SJSA1 (cell line): ENCODE measurements at regions not wholly inside any gene's neighbourhood (a gene's known extent, or its start where the extent isn't known, plus 50 kb on each side); places are given as distances from the start of the nearest gene placed in this dataset.
"Not testable (repeated sequence)": the region's sequence is repeated elsewhere in the genome, so short reads cannot be mapped to it uniquely, and the experiment has no call there.

ENCODE experiments used
- DNase-seq, 2 experiments: peaks; one replicate each; pipeline ENCODE4 v3.0.0-alpha.2; 2015 to 2020; ENCODE audit warnings: low spot score in 2 of 2, low read depth in 1 of 2
- H3K27ac ChIP-seq: fragments of 250-450 bp; sonication (Bioruptor Pico); 2 replicates; pipeline ENCODE4 v1.5.1; 2020; ENCODE audit warnings: mild to moderate bottlenecking, moderate library complexity
- H3K27me3 ChIP-seq: fragments of 250-450 bp; sonication (Bioruptor Pico); replicated peaks from 2 replicates; pipeline ENCODE4 v1.5.1; 2020; ENCODE audit warnings: mild to moderate bottlenecking, moderate library complexity
- H3K36me3 ChIP-seq: fragments of 250-450 bp; sonication (Bioruptor Pico); 2 replicates; pipeline ENCODE4 v1.5.1; 2020; ENCODE audit warnings: mild to moderate bottlenecking
- H3K4me1 ChIP-seq: fragments of 250-450 bp; sonication (Bioruptor Pico); replicated peaks from 2 replicates; pipeline ENCODE4 v1.6.1; 2021; ENCODE audit warnings: mild to moderate bottlenecking
- H3K4me3 ChIP-seq: fragments of 250-450 bp; sonication (Bioruptor Pico); 2 replicates; pipeline ENCODE4 v1.5.1; 2020; ENCODE audit warnings: mild to moderate bottlenecking
- H3K9me3 ChIP-seq: fragments of 250-450 bp; sonication (Bioruptor Pico); replicated peaks from 2 replicates; pipeline ENCODE4 v1.5.1; 2020; ENCODE audit warnings: mild to moderate bottlenecking

DNA sequence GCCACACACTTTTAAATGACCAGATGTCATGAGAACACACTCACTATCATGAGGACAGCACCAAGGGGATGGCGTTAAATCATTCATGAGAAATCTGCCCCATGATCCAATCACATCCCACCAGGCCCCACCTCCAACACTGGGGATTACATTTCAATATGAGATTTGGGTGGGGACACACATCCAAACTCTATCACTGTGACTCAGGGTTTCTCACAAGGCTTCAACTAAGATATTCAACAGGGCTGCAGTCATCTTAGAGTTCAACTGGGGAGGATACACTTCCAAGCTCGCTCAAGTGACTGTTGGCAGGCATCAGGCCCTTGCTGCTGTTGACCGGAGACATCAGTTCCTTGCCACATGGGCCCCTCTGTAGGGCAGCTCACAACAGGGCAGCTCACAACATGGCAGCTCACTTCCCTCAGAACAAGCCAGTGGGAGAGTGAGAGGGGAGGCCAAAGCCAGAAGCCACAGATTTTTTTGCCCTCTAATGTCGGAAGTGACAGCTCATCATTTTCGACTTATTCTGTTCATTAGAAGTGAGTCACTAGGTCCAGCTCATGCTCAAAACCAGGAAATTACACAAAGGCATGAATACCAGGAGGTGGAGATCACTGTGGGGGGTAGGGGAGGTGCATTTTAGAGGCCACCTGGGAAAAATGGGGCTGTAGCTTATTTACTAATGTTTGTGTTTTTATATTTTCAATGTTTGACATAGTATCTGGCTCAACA, 50.8 kb upstream of the PTHLH start:
- Histone ChIP-seq H3K27ac (peak overlapping the region; percentile 94), H3K4me3 (no peak overlapping the region), H3K27me3 (no peaks in the 10 kb centered on the region), H3K4me1 (peaks cover 29% of the 10 kb centered on the region), H3K9me3 (no peaks in the 10 kb centered on the region), H3K36me3 (no peaks in the 10 kb centered on the region)
- peak; percentile 76 to 85 for DNase-seq

DNA sequence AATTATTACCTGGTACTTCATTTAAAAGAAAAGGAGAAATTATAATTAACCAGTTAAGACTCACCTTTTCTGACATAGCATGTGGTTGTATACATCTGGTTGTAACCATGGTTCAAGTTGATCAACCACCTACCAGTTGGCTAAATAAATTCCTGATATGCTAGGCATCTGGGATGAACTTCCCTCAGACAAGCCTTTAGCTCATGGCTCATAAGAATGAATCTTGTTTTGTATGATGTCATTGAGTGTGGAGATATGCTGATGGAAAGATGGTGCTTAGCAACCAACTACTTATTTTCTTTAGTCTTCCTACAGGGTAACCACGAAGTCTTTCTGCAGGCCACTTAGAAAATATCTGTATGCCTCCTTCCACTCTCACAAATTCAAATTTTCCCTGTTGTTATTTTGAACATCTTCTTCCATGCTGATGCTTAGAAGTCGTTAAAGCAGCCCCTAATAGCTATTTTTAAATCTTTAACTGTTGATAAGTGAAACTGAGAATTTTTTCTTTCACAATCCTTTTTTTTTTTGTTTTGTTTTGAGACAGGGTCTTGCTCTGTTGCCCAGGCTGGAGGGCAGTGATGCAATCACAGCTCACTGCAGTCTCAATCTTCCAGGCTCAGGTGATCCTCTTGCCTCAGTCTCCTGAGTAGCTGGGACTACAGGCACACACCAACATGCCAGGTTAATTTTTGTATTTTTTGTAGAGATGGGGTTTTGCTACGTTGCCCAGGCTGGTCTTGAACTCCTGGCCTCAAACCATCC, 51.9 kb upstream of the PTHLH start:
- Histone ChIP-seq H3K4me1 (peaks cover 29% of the 10 kb centered on the region), H3K27me3 (no peaks in the 10 kb centered on the region), H3K36me3 (no peaks in the 10 kb centered on the region), H3K27ac (peak overlapping the region; percentile 94), H3K4me3 (no peak overlapping the region), H3K9me3 (no peaks in the 10 kb centered on the region)
- peak in 1 of 2 experiments; percentile 31 for DNase-seq

DNA sequence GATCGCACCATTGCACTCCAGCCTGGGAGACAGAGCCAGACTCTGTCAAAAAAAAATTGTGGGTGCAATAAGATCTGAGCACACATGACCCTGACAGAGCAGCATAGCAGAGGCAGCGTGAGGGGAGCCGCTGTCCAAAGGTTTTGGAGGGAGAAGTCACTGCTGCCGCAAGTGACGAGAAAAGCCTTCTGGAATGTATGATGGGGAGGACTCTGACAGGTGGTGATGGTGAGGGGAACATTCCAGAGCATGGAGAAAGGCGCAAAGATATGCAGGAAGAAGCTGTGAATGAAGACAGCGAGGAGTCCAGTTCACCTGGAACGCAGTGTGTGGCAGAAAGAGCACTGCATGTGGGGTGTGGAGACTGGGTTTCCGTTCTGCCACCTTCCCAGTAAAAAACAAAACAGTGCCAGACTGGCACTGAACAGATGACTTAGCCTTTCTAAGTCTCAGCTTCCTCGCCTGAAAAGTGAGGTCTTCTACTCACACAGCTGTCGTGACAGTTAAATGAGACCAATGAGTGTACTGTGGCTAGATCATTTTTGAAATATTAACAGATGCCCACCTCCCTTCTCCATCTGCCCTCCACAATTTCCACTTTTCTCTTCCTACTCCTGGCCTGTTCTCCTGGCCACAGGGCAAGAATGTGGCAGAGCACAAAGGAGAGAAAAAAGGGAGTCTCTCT, 53.4 kb upstream of the PTHLH start:
- Histone ChIP-seq H3K27me3 (no peaks in the 10 kb centered on the region), H3K4me1 (peaks cover 29% of the 10 kb centered on the region), H3K9me3 (no peaks in the 10 kb centered on the region), H3K27ac (peak overlapping the region; percentile 13; the same call in 1 of the 2 replicates), H3K4me3 (no peak overlapping the region), H3K36me3 (no peaks in the 10 kb centered on the region)
- no peak for DNase-seq

DNA sequence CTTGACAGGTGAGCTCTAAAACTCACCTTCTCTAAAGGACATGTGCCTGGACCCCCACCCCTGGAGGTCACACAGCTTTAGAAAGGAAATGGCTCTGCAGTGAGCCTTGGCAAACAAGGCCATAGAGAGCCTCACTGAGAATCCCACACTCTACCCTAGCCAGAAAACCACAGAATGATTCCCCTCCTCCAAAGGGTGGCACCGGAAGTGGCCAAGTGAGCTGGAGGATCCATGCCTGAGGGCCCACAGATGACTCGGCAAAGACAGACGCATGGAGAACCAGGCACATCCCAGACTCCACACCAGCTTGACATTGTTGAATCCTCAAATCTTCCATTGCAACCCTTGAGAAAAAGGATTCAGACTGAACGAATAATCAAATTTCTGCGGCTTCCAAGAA, 54.2 kb upstream of the PTHLH start:
- DNase-seq = peak; percentile 44 to 56
- Histone ChIP-seq H3K4me1 (peaks cover 29% of the 10 kb centered on the region), H3K4me3 (no peak overlapping the region), H3K27me3 (no peaks in the 10 kb centered on the region), H3K36me3 (no peaks in the 10 kb centered on the region), H3K27ac (peak overlapping the region; percentile 13; the same call in 1 of the 2 replicates), H3K9me3 (no peaks in the 10 kb centered on the region)

DNA sequence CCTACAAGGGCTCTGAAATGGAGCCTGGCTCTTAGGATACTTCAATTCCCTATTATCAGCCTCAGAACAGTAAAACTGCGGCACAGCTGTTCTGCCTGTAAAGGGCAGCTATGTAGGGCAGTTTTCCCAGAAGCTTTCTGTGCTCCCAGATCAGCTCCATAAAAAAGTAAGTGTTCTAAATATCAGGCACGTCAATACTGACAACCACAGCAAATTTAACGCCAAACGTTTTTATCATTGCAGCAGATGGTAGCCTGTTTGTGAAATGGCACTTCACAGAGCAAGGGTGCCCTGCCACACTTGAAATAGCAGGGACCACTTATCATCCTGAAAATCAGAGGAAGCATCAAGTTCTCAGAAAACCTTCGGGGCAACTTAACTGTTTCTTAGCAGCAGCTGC, 54.8 kb upstream of the PTHLH start:
- Histone ChIP-seq H3K4me1 (peaks cover 30% of the 10 kb centered on the region), H3K27ac (no peak overlapping the region)

DNA sequence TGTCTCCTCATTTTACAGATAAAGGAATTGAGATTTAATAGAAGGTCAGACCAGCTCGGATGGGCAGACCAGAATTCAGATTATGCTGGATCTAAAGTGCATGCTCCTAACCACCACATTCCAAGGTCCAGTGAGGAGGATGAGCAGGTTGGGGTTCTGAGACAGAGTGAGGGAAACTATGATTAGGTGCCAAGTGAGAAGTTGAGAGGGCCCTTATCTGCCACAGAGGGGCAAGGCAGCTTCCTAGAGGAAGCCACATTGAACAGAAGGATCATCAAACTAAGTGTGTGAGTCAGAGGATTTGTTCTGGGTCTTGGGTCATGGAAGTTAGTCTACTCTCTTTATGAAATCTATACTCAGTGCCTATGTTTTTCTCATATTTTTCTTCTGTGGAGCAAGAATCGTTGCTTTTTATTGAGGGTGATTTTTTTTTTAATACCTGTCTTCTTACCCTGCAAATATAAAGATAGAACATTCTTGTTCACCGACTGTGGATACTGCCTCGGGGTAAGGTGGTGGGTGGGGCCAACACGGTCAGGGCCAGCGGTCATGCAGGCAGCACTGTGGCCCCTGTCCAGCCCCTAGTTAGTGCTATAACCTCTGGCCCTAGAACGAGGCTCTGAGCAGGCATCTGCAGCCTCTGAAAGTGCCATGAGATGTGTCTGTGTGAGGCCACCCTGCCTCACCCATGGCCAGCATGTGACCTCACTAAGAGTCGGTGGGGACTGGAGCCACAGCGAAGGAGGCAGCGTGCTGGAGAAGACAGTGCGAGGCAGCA, 55.6 kb upstream of the PTHLH start:
- Histone ChIP-seq H3K4me3 (no peak overlapping the region), H3K36me3 (no peaks in the 10 kb centered on the region), H3K4me1 (peaks cover 33% of the 10 kb centered on the region), H3K9me3 (no peaks in the 10 kb centered on the region), H3K27ac (no peak overlapping the region), H3K27me3 (no peaks in the 10 kb centered on the region)
- DNase-seq = no peak

More for the DNA sequence above, 54.8 kb upstream of the PTHLH start:
- Histone ChIP-seq H3K36me3 (no peaks in the 10 kb centered on the region), H3K9me3 (no peaks in the 10 kb centered on the region), H3K27me3 (no peaks in the 10 kb centered on the region), H3K4me3 (no peak overlapping the region)
- no peak for DNase-seq

DNA sequence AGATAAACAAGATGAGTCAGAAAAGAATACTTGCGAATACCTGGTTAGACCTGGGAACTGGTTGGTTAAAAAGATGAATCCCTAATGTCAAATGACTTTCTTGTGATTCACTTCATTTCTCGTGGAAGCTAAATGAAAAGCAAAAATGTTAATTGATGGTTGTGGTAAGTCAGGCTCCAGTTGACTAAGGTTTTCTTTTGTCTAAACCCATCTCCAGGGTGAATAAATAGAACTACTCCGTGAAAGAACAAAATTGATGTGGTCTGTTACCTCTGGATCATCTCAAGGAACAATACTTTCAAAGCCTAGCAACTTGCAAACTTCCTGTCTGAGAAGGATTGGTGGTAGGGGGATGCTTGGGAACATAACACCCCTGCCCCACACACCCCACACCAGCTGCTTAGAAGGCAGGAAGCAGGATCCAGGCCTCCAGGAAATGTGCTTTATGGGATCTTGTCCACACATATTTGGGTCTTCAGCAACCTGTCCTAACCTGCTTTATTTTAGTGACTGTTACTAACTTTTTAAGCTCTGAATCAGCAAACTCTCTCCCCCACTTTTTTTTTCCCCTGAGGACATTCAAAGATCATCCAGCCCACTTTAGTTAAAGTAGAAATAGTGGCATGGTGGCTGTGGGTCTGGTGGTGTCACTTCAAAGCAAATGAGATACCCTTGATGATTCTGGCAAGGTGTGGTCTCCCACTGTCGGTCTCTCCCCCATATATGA, 60.4 kb upstream of the PTHLH start:
- Histone ChIP-seq H3K4me3 (no peak overlapping the region), H3K9me3 (no peaks in the 10 kb centered on the region), H3K4me1 (peaks cover 29% of the 10 kb centered on the region), H3K27me3 (no peaks in the 10 kb centered on the region), H3K36me3 (no peaks in the 10 kb centered on the region), H3K27ac (peak overlapping the region; percentile 56)
- DNase-seq = peak in 1 of 2 experiments; percentile 36

DNA sequence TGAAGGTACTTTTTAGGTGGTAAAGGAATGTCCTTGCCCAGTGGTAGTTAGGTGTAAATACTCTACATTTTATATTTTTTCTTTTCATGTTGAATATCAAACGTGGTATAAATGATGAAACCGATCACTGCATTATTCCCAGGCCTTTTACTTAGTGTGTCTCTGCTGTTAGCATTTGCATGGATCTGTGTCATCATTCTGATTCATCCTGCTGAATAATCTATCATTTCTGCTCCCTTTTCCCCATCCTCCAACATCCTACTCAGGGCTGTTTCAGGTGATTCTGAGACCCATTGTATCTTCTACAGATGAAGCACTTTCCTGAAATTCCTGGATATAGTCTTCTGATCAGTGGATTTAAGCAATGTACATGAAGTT, 61.0 kb upstream of the PTHLH start:
- Histone ChIP-seq H3K27me3 (no peaks in the 10 kb centered on the region), H3K9me3 (no peaks in the 10 kb centered on the region), H3K36me3 (no peaks in the 10 kb centered on the region), H3K27ac (peak overlapping the region; percentile 56), H3K4me3 (no peak overlapping the region), H3K4me1 (peaks cover 29% of the 10 kb centered on the region)
- no peak for DNase-seq

DNA sequence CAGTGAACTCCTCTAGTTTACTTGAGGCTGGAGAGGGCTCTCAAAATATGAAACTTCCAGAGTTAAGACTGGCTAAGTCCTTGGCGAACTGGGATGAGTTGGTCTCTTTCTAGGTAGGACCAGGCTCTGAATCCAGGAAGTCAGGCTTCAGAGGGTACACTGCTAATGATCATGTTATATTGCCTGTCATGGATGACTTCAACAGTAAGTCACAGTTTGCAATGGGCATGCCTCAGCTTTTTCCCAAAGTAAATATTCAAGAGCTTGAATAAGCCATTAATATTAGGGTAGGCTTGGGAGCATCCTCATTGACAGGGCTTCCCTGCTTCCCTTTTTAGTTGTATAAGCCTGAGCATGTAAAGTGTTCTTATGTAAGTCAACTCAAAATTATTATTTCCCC, 61.7 kb upstream of the PTHLH start:
- Histone ChIP-seq H3K4me3 (no peak overlapping the region), H3K27ac (no peak overlapping the region), H3K36me3 (no peaks in the 10 kb centered on the region), H3K4me1 (peaks cover 29% of the 10 kb centered on the region), H3K9me3 (no peaks in the 10 kb centered on the region), H3K27me3 (no peaks in the 10 kb centered on the region)
- no peak for DNase-seq

DNA sequence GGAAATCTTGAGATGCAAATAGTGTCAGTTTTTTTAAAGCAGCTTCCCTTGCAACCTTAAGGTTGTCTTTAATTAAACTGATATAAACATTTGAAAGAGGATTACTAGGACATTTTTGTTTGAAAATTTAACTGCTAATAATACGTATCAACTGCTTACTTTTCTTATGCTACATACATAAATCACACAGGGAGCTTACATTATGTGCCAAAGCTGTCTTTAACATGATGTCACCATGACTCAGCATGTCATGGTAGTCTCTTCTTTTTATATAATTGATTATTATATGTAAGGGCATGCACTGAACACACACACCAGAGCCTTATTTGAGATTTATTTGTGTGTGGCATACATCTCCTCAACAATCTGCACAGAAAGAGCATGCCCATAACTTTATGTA, 63.0 kb upstream of the PTHLH start:
- DNase-seq = peak in 1 of 2 experiments; percentile 27
- Histone ChIP-seq H3K4me3 (no peak overlapping the region), H3K4me1 (peaks cover 29% of the 10 kb centered on the region)

DNA sequence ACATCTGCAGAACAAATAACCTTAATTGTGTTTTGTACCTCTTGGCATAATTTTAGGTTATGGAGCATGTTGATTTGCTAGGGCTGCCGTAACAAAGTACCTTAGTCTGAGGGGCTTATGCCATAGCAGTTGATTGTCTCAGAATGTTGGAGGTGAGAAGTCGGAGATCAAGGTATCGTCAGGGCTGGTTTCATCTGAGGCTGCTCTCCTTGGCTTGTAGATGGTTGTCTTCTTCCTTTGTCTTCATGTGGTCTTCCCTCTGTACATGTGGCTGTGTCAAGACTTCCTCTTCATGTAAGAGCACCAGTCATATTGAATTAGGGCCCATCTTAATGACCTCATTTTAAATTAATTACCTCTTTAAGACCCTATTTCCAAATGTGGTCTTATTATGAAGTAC, 64.4 kb upstream of the PTHLH start:
- no peaks in the 10 kb centered on the region for H3K27me3 ChIP-seq
- H3K36me3 ChIP-seq = no peaks in the 10 kb centered on the region
- peaks cover 29% of the 10 kb centered on the region for H3K4me1 ChIP-seq
- DNase-seq = no peak
- H3K9me3 ChIP-seq = no peaks in the 10 kb centered on the region
- H3K4me3 ChIP-seq = no peak overlapping the region
- H3K27ac ChIP-seq = no peak overlapping the region

More for the DNA sequence above, 63.0 kb upstream of the PTHLH start:
- Histone ChIP-seq H3K9me3 (no peaks in the 10 kb centered on the region), H3K27ac (no peak overlapping the region), H3K27me3 (no peaks in the 10 kb centered on the region), H3K36me3 (no peaks in the 10 kb centered on the region)

DNA sequence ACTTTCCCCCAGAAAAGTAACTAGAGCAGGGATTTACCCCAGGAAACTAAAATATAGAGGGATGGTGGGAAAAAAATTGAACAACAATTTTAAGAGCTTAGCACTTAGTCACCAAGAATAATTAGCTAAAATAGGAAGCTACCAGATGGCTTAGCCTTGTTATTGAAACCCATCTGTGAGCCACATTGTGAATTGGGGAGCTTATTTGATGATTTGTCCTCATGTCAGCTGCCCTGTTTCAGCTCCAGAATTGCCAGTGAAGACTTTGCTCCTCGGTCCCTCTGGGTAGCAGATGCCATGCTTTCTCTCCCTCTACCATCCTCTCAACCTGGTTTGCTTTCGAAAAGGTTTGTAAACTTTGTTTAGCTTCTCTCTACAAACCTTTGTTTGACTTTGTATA, 67.7 kb upstream of the PTHLH start:
- DNase-seq = no peak
- H3K4me1 ChIP-seq = peaks cover 4% of the 10 kb centered on the region; the same call in 1 of the 2 replicates
- H3K4me3 ChIP-seq = no peak overlapping the region
- no peaks in the 10 kb centered on the region for H3K36me3 ChIP-seq
- H3K9me3 ChIP-seq = no peaks in the 10 kb centered on the region
- H3K27ac ChIP-seq = no peak overlapping the region
- no peaks in the 10 kb centered on the region for H3K27me3 ChIP-seq

DNA sequence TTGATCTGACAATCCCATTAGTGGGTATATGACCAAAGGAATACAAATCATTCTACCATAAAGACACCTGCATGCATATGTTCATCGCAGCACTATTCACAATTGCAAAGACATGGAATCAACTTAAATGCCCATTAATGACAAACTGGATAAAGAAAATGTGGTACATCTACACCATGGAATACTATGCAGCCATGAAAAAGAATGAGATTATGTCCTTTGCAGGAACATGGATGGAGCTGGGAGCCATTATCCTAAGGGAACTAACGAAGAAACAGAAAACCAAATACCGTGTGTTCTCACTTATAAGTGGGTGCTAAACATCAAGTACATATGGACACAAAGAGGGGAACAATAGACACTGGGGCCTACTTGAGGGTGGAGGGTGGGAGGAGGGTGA, 74.1 kb upstream of the PTHLH start:
- H3K9me3 ChIP-seq, H3K27ac ChIP-seq, H3K36me3 ChIP-seq, DNase-seq, H3K4me1 ChIP-seq, H3K4me3 ChIP-seq, H3K27me3 ChIP-seq: not testable (repeated sequence)
